Hematopoietic multipotent progenitor cell treated with erythropoietin and hydrocortisone succinate and interleukin-3 and kit ligand, for 17 days (in vitro differentiated cells): ENCODE measurements at regions not wholly inside any gene's neighbourhood (a gene's known extent, or its start where the extent isn't known, plus 50 kb on each side); places are given as distances from the start of the nearest gene placed in this dataset.
"Not testable (repeated sequence)": the region's sequence is repeated elsewhere in the genome, so short reads cannot be mapped to it uniquely, and the experiment has no call there.

Experiments
- DNase-seq: peaks from one replicate; pipeline ENCODE4 v3.0.0-alpha.2; 2015; ENCODE audit warnings: low spot score

GRCh38 chr7:82566752-82567151, 123.2 kb upstream of the CACNA2D1 start:
- DNase-seq, result no peak

- no peak for DNase-seq
Measured at GRCh38 chr7:82562716-82563404, 119.3 kb upstream of the CACNA2D1 start.

GRCh38 chr7:82559193-82559805, 115.7 kb upstream of the CACNA2D1 start:
- DNase-seq, result no peak

- DNase-seq, result no peak
Measured at GRCh38 chr7:82549616-82550285, 106.2 kb upstream of the CACNA2D1 start.

- DNase-seq, result no peak
Measured at GRCh38 chr7:82548141-82548688, 104.6 kb upstream of the CACNA2D1 start.

GRCh38 chr7:82542665-82543064, 99.1 kb upstream of the CACNA2D1 start:
- DNase-seq, result no peak

- no peak for DNase-seq
Measured at GRCh38 chr7:82539969-82540368, 96.4 kb upstream of the CACNA2D1 start.

GRCh38 chr7:82534684-82535083, 91.1 kb upstream of the CACNA2D1 start:
- no peak for DNase-seq

GRCh38 chr7:82530361-82530760, 86.8 kb upstream of the CACNA2D1 start:
- DNase-seq, result no peak

GRCh38 chr7:82528577-82529310, 85.2 kb upstream of the CACNA2D1 start:
- no peak for DNase-seq

GRCh38 chr7:82527851-82528250, 84.3 kb upstream of the CACNA2D1 start:
- DNase-seq, result no peak

- no peak for DNase-seq
Measured at GRCh38 chr7:82521906-82522445, 78.4 kb upstream of the CACNA2D1 start.

- no peak for DNase-seq
Measured at GRCh38 chr7:82517050-82517449, 73.5 kb upstream of the CACNA2D1 start.

GRCh38 chr7:82511542-82511941, 68.0 kb upstream of the CACNA2D1 start:
- no peak for DNase-seq

- DNase-seq, result no peak
Measured at GRCh38 chr7:82507976-82508677, 64.5 kb upstream of the CACNA2D1 start.

GRCh38 chr7:82507365-82507975, 63.9 kb upstream of the CACNA2D1 start:
- no peak for DNase-seq

GRCh38 chr7:82506702-82507101, 63.1 kb upstream of the CACNA2D1 start:
- no peak for DNase-seq

- DNase-seq, result no peak
Measured at GRCh38 chr7:82506208-82506607, 62.6 kb upstream of the CACNA2D1 start.

GRCh38 chr7:82501346-82501745, 57.8 kb upstream of the CACNA2D1 start:
- no peak for DNase-seq

GRCh38 chr7:82499546-82499945, 56.0 kb upstream of the CACNA2D1 start:
- DNase-seq, result not testable (repeated sequence)

GRCh38 chr7:82494420-82494819, 50.8 kb upstream of the CACNA2D1 start:
- no peak for DNase-seq
